ENCODE measurements at regions not wholly inside any gene's neighbourhood (a gene's known extent, or its start where the extent isn't known, plus 50 kb on each side); places are given as distances from the start of the nearest gene placed in this dataset.

- H3K4me3 ChIP-seq (ENCODE audit: low read depth, low read length) = no peak overlapping the region
- no peak for TF ChIP-seq CTCF (IDR thresholded peaks at IDR 0.05; ENCODE audit: insufficient read depth, low read length)
- no peak for DNase-seq (ENCODE audit: low read depth)
Measured at GRCh38 chr5:166062094-166062493, 2229.4 kb upstream of the WWC1 start.

- TF ChIP-seq CTCF (IDR thresholded peaks at IDR 0.05; ENCODE audit: insufficient read depth, low read length) = no peak
- no peak for DNase-seq (ENCODE audit: low read depth)
- H3K4me3 ChIP-seq (ENCODE audit: low read depth, low read length) = no peak overlapping the region
Measured at GRCh38 chr5:166062719-166063118, 2228.7 kb upstream of the WWC1 start.

GRCh38 chr5:166063261-166063660 lies 2228.2 kb upstream of the WWC1 start:
- H3K4me3 ChIP-seq (ENCODE audit: low read depth, low read length) = no peak overlapping the region
- TF ChIP-seq CTCF (IDR thresholded peaks at IDR 0.05; ENCODE audit: insufficient read depth, low read length) = no peak
- no peak for DNase-seq (ENCODE audit: low read depth)

GRCh38 chr5:166068547-166069335 lies 2222.7 kb upstream of the WWC1 start:
- TF ChIP-seq CTCF (IDR thresholded peaks at IDR 0.05; ENCODE audit: insufficient read depth, low read length) = no peak
- no peak overlapping the region for H3K4me3 ChIP-seq (ENCODE audit: low read depth, low read length)
- DNase-seq (ENCODE audit: low read depth) = no peak

- H3K4me3 ChIP-seq (ENCODE audit: low read depth, low read length) = no peak overlapping the region
- no peak for DNase-seq (ENCODE audit: low read depth)
- TF ChIP-seq CTCF (IDR thresholded peaks at IDR 0.05; ENCODE audit: insufficient read depth, low read length) = no peak
Measured at GRCh38 chr5:166073901-166074581, 2217.4 kb upstream of the WWC1 start.

- no peak for TF ChIP-seq CTCF (IDR thresholded peaks at IDR 0.05; ENCODE audit: insufficient read depth, low read length)
- no peak for DNase-seq (ENCODE audit: low read depth)
- H3K4me3 ChIP-seq (ENCODE audit: low read depth, low read length) = no peak overlapping the region
Measured at GRCh38 chr5:166074582-166075481, 2216.6 kb upstream of the WWC1 start.
